ENCODE measurements at regions not wholly inside any gene's neighbourhood (a gene's known extent, or its start where the extent isn't known, plus 50 kb on each side); places are given as distances from the start of the nearest gene placed in this dataset.
"Not testable (repeated sequence)": the region's sequence is repeated elsewhere in the genome, so short reads cannot be mapped to it uniquely, and the experiment has no call there.

DNA sequence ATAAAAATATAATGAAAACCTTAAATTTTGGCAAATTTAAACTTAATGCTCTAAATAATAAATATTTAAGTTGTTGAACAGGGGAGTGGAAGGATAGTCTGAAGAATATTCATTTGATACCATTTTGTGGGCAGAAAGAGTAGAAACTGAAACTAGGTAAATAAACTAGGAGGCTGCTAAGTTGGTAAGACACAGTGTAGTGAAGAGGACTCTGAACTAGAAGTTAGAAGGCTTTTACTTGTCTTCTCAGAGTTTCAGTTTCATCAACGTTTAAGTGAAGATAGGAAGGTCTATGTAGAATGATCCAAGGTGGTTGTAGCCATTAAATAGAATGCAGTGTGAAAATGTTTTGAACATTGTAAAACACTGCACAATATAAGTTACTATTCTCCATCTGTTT lies 516.9 kb downstream of the AMY1C start:
- Histone ChIP-seq H3K4me3 (ENCODE audit: low read length, poor library complexity, severe bottlenecking) (no peak overlapping the region), H4K20me1 (ENCODE audit: insufficient read depth, low read length, poor library complexity, severe bottlenecking) (no peaks in the 10 kb centered on the region), H3K4me1 (ENCODE audit: insufficient read depth, low read length, poor library complexity, severe bottlenecking) (no peaks in the 10 kb centered on the region), H3F3A (ENCODE audit: low read depth) (no peaks in the 10 kb centered on the region), H2AFZ (ENCODE audit: low read length) (no peak overlapping the region), H3K9me2 (replicated peaks; ENCODE audit: low read depth, low read length) (no peaks in the 10 kb centered on the region), H3K9ac (ENCODE audit: low read depth, low read length, poor library complexity, severe bottlenecking) (no peak overlapping the region), H3K79me2 (ENCODE audit: insufficient read depth, low read length) (no peaks in the 10 kb centered on the region), H3K36me3 (ENCODE audit: insufficient read depth, low read length) (no peaks in the 10 kb centered on the region), H3K27me3 (ENCODE audit: insufficient read depth, low read length, poor library complexity, severe bottlenecking) (no peaks in the 10 kb centered on the region), H3K9me3 (ENCODE audit: insufficient read depth, low read depth, low read length) (no peaks in the 10 kb centered on the region), H3K4me2 (ENCODE audit: low read depth, low read length, poor library complexity, severe bottlenecking) (no peak overlapping the region)
- TF ChIP-seq, protein P1, sequence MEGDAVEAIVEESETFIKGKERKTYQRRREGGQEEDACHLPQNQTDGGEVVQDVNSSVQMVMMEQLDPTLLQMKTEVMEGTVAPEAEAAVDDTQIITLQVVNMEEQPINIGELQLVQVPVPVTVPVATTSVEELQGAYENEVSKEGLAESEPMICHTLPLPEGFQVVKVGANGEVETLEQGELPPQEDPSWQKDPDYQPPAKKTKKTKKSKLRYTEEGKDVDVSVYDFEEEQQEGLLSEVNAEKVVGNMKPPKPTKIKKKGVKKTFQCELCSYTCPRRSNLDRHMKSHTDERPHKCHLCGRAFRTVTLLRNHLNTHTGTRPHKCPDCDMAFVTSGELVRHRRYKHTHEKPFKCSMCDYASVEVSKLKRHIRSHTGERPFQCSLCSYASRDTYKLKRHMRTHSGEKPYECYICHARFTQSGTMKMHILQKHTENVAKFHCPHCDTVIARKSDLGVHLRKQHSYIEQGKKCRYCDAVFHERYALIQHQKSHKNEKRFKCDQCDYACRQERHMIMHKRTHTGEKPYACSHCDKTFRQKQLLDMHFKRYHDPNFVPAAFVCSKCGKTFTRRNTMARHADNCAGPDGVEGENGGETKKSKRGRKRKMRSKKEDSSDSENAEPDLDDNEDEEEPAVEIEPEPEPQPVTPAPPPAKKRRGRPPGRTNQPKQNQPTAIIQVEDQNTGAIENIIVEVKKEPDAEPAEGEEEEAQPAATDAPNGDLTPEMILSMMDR (conservative IDR thresholded peaks at IDR 0.05; ENCODE audit: low read length): no peak
- no peak for TF ChIP-seq EZH2phosphoT487 (IDR thresholded peaks at IDR 0.05; ENCODE audit: borderline replicate concordance)

DNA sequence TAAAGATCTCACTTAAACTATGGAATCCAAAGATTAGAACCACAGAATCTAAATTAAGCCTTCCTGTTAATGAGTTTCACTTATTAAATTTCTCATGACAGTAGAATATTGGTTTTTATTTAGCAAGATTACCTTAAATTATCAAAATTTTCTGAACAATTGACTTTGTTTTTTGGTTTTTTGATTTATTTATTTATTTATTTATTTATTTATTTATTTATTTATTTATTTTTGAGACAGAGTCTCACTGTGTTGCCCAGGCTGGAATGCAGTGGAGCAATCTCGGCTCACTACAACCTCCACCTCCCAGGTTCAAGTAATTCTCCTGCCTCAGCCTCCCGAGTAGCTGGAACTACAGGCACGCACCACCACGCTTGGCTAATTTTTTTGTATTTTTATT lies 538.6 kb downstream of the AMY1C start:
- H3K9ac ChIP-seq (ENCODE audit: low read depth, low read length, poor library complexity, severe bottlenecking); H3K9me3 ChIP-seq (ENCODE audit: insufficient read depth, low read depth, low read length): not testable (repeated sequence)

DNA sequence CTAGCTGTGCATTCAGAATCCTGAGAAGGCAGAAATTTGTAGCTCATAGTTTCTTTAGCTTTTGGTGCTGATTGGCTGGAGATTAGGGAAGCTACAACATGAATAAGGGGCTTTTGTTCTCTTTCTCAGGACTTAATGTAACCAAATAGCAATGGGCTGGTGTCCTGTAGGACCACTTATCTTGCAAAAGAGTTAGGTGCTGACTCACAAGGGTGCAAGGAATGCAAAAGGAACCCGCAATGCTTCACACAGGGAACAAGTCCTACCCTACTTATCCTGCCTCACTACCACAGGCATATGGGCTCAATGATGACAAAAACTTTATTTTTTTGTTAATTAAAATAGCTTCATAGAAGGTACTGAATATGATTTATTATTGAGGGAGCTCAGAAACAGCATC lies 541.5 kb downstream of the AMY1C start:
- Histone ChIP-seq H3F3A (ENCODE audit: low read depth) (no peaks in the 10 kb centered on the region), H3K36me3 (ENCODE audit: insufficient read depth, low read length) (no peaks in the 10 kb centered on the region), H4K20me1 (ENCODE audit: insufficient read depth, low read length, poor library complexity, severe bottlenecking) (no peaks in the 10 kb centered on the region), H2AFZ (ENCODE audit: low read length) (no peak overlapping the region), H3K27me3 (ENCODE audit: insufficient read depth, low read length, poor library complexity, severe bottlenecking) (no peaks in the 10 kb centered on the region), H3K9me3 (ENCODE audit: insufficient read depth, low read depth, low read length) (no peaks in the 10 kb centered on the region), H3K4me2 (ENCODE audit: low read depth, low read length, poor library complexity, severe bottlenecking) (no peak overlapping the region), H3K4me3 (ENCODE audit: low read length, poor library complexity, severe bottlenecking) (no peak overlapping the region), H3K79me2 (ENCODE audit: insufficient read depth, low read length) (no peaks in the 10 kb centered on the region), H3K4me1 (ENCODE audit: insufficient read depth, low read length, poor library complexity, severe bottlenecking) (no peaks in the 10 kb centered on the region), H3K9ac (ENCODE audit: low read depth, low read length, poor library complexity, severe bottlenecking) (no peak overlapping the region), H3K9me2 (replicated peaks; ENCODE audit: low read depth, low read length) (no peaks in the 10 kb centered on the region)
- TF ChIP-seq, protein P1 (conservative IDR thresholded peaks at IDR 0.05; ENCODE audit: low read length): no peak
- TF ChIP-seq EZH2phosphoT487 (IDR thresholded peaks at IDR 0.05; ENCODE audit: borderline replicate concordance): no peak

More for the DNA sequence above, 538.6 kb downstream of the AMY1C start:
- H3K36me3 ChIP-seq (ENCODE audit: insufficient read depth, low read length); H3K79me2 ChIP-seq (ENCODE audit: insufficient read depth, low read length); H2AFZ ChIP-seq (ENCODE audit: low read length); H3K4me2 ChIP-seq (ENCODE audit: low read depth, low read length, poor library complexity, severe bottlenecking); H3K4me1 ChIP-seq (ENCODE audit: insufficient read depth, low read length, poor library complexity, severe bottlenecking); H3F3A ChIP-seq (ENCODE audit: low read depth); H3K27me3 ChIP-seq (ENCODE audit: insufficient read depth, low read length, poor library complexity, severe bottlenecking); H3K4me3 ChIP-seq (ENCODE audit: low read length, poor library complexity, severe bottlenecking); H4K20me1 ChIP-seq (ENCODE audit: insufficient read depth, low read length, poor library complexity, severe bottlenecking); H3K9me2 ChIP-seq (replicated peaks; ENCODE audit: low read depth, low read length): not testable (repeated sequence)

DNA sequence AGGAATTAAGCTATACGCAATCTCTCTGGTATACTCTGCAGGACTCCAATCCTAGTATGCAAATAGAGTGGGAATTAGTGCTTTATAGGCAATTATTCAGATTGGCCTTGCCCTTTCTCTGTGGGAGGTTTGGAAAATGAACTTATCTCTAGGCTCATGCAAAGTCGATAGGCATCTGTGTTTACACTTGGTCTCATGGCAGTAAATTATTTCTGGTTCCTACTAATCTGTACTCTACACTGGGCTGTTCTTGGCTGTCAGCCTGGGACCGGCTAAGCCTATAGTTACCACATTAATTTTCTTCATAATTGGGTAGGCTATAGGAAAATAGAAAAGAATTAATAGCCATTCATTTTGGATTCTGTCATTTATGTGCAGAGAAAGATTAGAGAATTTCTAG lies 544.6 kb downstream of the AMY1C start:
- Histone ChIP-seq H3K9me2 (replicated peaks; ENCODE audit: low read depth, low read length) (no peaks in the 10 kb centered on the region), H3K36me3 (ENCODE audit: insufficient read depth, low read length) (no peaks in the 10 kb centered on the region), H3K4me1 (ENCODE audit: insufficient read depth, low read length, poor library complexity, severe bottlenecking) (no peaks in the 10 kb centered on the region), H3K9me3 (ENCODE audit: insufficient read depth, low read depth, low read length) (no peaks in the 10 kb centered on the region), H3F3A (ENCODE audit: low read depth) (no peaks in the 10 kb centered on the region), H3K4me2 (ENCODE audit: low read depth, low read length, poor library complexity, severe bottlenecking) (no peak overlapping the region), H3K4me3 (ENCODE audit: low read length, poor library complexity, severe bottlenecking) (no peak overlapping the region), H3K79me2 (ENCODE audit: insufficient read depth, low read length) (no peaks in the 10 kb centered on the region), H3K9ac (ENCODE audit: low read depth, low read length, poor library complexity, severe bottlenecking) (no peak overlapping the region), H3K27me3 (ENCODE audit: insufficient read depth, low read length, poor library complexity, severe bottlenecking) (no peaks in the 10 kb centered on the region), H2AFZ (ENCODE audit: low read length) (no peak overlapping the region), H4K20me1 (ENCODE audit: insufficient read depth, low read length, poor library complexity, severe bottlenecking) (no peaks in the 10 kb centered on the region)
- TF ChIP-seq, protein P1 (conservative IDR thresholded peaks at IDR 0.05; ENCODE audit: low read length): no peak
- TF ChIP-seq EZH2phosphoT487 (IDR thresholded peaks at IDR 0.05; ENCODE audit: borderline replicate concordance): no peak
